Stimulated activated naive B cell treated with anti-CD40 and anti-IgM and Interleukin-4, amounts not matched to agents 10 μg/mL and 1 μg/mL and 100 μg/mL, for 72 hours (primary cell): ENCODE measurements at regions not wholly inside any gene's neighbourhood (a gene's known extent, or its start where the extent isn't known, plus 50 kb on each side); places are given as distances from the start of the nearest gene placed in this dataset.

Experiments
- ATAC-seq, 2 donors: fragments of 150-1000 bp; cut with Tn5 transposase; replicated peaks; 2 replicates each; pipeline ENCODE4 v1.10.0; 2021; ENCODE audit warnings: moderate library complexity in 1 of 2
- DNase-seq: peaks from one replicate; pipeline ENCODE4 v3.0.0; 2021
- H3K27ac Mint-ChIP-seq: one replicate; pipeline ENCODE4 v1.8.0; 2022; ENCODE audit warnings: mild to moderate bottlenecking, mixed read lengths
- H3K27me3 Mint-ChIP-seq, 2 donors: one replicate each; pipeline ENCODE4 v1.8.0; 2022; ENCODE audit warnings: mixed read lengths in 2 of 2
- H3K36me3 Mint-ChIP-seq, 2 donors: one replicate each; pipeline ENCODE4 v1.8.0; 2022; ENCODE audit warnings: mixed read lengths in 2 of 2, mild to moderate bottlenecking in 1 of 2
- H3K4me1 Mint-ChIP-seq, 2 donors: one replicate each; pipeline ENCODE4 v1.8.0; 2022; ENCODE audit warnings: mixed read lengths in 2 of 2, mild to moderate bottlenecking in 1 of 2
- H3K4me3 Mint-ChIP-seq, 2 donors: one replicate each; pipeline ENCODE4 v1.8.0; 2022; ENCODE audit warnings: mild to moderate bottlenecking in 2 of 2, mixed read lengths in 2 of 2, moderate library complexity in 1 of 2
- H3K9me3 Mint-ChIP-seq, 2 donors: one replicate each; pipeline ENCODE4 v1.8.0; 2022; ENCODE audit warnings: mixed read lengths in 2 of 2, mild to moderate bottlenecking in 1 of 2

DNA sequence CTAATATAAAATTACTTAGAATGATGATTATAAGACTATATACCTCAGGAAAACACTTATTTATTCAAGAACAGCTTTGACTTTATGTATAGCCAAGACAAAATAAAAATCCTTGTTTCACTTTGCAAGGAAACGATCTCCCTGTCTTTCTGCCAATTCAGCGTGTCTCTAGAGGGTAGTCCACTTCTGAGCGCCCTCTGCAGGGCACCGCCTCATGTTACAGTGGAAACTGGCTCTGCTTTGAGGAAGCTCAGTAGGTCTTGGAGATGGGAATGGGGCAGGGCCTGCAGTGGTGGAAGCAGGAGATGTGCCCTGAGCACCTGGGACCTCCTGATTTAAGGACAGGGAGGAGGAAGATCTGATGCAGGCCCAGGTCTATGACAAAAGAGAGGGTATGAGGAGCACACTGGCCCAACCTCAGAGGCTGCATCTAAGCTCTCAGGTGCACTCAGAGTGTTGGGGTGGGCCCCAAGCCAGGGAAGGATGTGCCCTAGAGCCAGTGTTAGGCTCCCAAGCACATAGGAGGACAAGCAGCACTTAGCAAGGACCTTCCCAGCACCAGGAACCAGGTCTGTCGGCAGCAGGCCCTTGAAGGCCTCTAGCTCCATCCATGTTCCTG, 481.0 kb downstream of the TNS3 start:
- Mint-ChIP-seq H3K4me1 (peaks cover 5 to 7% of the 10 kb centered on the region in 2 donors), H3K36me3 (no peaks in the 10 kb centered on the region), H3K9me3 (peaks cover 2 to 4% of the 10 kb centered on the region in 2 donors), H3K4me3 (no peak overlapping the region), H3K27ac (no peak overlapping the region), H3K27me3 (peaks cover 0 to 6% of the 10 kb centered on the region in 2 donors)
- DNase-seq, result no peak
- no peak for ATAC-seq

GRCh38 chr7:47100148-47100816, 481.6 kb downstream of the TNS3 start:
- H3K27me3 Mint-ChIP-seq, result peaks cover 0 to 6% of the 10 kb centered on the region in 2 donors
- no peak overlapping the region for H3K4me3 Mint-ChIP-seq
- H3K27ac Mint-ChIP-seq, result no peak overlapping the region

DNA sequence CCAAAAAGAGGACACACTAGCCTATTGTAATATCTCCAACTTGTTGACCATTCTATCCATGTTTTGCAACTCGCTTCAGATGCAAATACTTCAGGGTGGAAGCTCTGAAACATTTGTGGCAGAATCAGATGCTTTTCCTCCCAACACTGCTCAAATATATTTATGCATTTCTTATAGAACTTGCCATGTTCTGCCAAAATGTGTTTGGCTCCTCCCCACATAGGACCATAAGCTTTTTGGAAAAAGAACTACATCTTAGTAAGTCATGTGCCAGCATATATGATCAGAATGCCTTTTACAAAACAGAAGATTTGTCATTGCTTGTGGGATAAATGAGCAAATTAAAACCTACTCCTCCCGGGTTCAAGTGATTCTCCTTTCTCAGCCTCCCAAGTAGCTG, 484.5 kb downstream of the TNS3 start:
- H3K27ac Mint-ChIP-seq, result no peak overlapping the region
- DNase-seq (no peak), ATAC-seq (no peak)
- peaks cover 2 to 4% of the 10 kb centered on the region in 2 donors for H3K9me3 Mint-ChIP-seq
- no peaks in the 10 kb centered on the region for H3K36me3 Mint-ChIP-seq
- no peak overlapping the region for H3K4me3 Mint-ChIP-seq
- H3K27me3 Mint-ChIP-seq, result no peaks in the 10 kb centered on the region
- H3K4me1 Mint-ChIP-seq, result peaks cover 3 to 4% of the 10 kb centered on the region in 2 donors

More at GRCh38 chr7:47100148-47100816, 481.6 kb downstream of the TNS3 start:
- ATAC-seq (no peak), DNase-seq (no peak)
- Mint-ChIP-seq H3K36me3 (no peaks in the 10 kb centered on the region), H3K4me1 (peaks cover 5 to 7% of the 10 kb centered on the region in 2 donors), H3K9me3 (peaks cover 2 to 4% of the 10 kb centered on the region in 2 donors)

- Mint-ChIP-seq H3K27ac (no peak overlapping the region), H3K4me1 (peaks cover 0 to 2% of the 10 kb centered on the region in 2 donors), H3K36me3 (no peaks in the 10 kb centered on the region), H3K9me3 (peaks cover 0 to 2% of the 10 kb centered on the region in 2 donors), H3K27me3 (no peaks in the 10 kb centered on the region), H3K4me3 (no peak overlapping the region)
- DNase-seq (no peak), ATAC-seq (no peak)
Observed at GRCh38 chr7:47095946-47096345, 486.0 kb downstream of the TNS3 start.

- ATAC-seq (no peak), DNase-seq (no peak)
- Mint-ChIP-seq H3K27ac (no peak overlapping the region), H3K27me3 (peaks cover 0 to 5% of the 10 kb centered on the region in 2 donors), H3K4me3 (no peak overlapping the region), H3K36me3 (no peaks in the 10 kb centered on the region), H3K4me1 (no peaks in the 10 kb centered on the region), H3K9me3 (no peaks in the 10 kb centered on the region)
Observed at GRCh38 chr7:47094462-47094861, 487.4 kb downstream of the TNS3 start.

- Mint-ChIP-seq H3K36me3 (no peaks in the 10 kb centered on the region), H3K4me1 (no peaks in the 10 kb centered on the region), H3K27me3 (peaks cover 0 to 5% of the 10 kb centered on the region in 2 donors), H3K9me3 (no peaks in the 10 kb centered on the region), H3K27ac (no peak overlapping the region), H3K4me3 (no peak overlapping the region)
- DNase-seq (no peak), ATAC-seq (no peak)
Observed at GRCh38 chr7:47093320-47094234, 488.3 kb downstream of the TNS3 start.

DNA sequence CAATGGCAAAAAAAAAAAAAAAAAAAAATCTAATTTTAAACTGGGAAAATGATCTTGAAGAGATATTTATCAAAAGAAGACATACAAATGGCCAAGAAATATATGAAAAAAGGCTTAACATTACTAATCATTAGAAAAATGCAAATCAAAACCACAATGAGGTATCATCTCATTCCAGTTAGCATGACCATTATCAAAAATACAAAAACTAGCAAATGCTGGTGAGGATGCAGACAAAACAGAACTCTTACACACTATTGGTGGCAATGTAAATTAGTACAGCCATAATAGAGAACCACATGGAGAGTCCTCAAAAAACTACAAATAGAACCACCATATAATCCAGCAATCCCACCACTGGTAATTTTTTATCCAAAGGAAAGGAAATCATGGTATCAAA, 489.6 kb downstream of the TNS3 start:
- Mint-ChIP-seq H3K9me3 (no peaks in the 10 kb centered on the region), H3K27ac (no peak overlapping the region), H3K4me1 (no peaks in the 10 kb centered on the region), H3K36me3 (no peaks in the 10 kb centered on the region), H3K27me3 (peaks cover 0 to 5% of the 10 kb centered on the region in 2 donors), H3K4me3 (no peak overlapping the region)
- ATAC-seq, result no peak
- DNase-seq, result no peak

DNA sequence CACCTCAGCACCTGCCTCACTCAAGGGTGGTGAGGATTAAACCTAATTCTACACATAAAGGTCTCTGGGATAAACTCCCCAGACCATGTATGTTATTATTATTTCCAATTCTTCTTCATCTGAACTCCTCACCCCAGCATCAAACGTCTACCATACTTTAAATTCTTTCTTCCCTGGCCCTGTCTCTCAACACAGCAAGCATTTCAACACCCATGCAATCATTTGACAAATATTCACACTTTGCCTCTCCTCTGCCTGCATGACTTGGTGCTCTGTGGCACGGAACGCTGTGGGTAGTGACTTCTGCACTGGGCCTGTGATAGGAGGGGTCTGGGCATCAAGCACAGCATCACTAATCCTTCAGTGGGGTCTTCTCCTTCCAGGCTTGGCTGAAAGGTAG, 490.8 kb downstream of the TNS3 start:
- Mint-ChIP-seq H3K36me3 (no peaks in the 10 kb centered on the region), H3K9me3 (no peaks in the 10 kb centered on the region), H3K4me3 (no peak overlapping the region), H3K27me3 (peaks cover 0 to 5% of the 10 kb centered on the region in 2 donors), H3K27ac (no peak overlapping the region), H3K4me1 (no peaks in the 10 kb centered on the region)
- DNase-seq, result no peak
- ATAC-seq, result no peak

- no peak for DNase-seq
- no peak overlapping the region for H3K27ac Mint-ChIP-seq
- no peak overlapping the region for H3K4me3 Mint-ChIP-seq
- H3K9me3 Mint-ChIP-seq, result no peaks in the 10 kb centered on the region
- H3K27me3 Mint-ChIP-seq, result peaks cover 0 to 5% of the 10 kb centered on the region in 2 donors
- no peak for ATAC-seq
- no peaks in the 10 kb centered on the region for H3K36me3 Mint-ChIP-seq
- no peaks in the 10 kb centered on the region for H3K4me1 Mint-ChIP-seq
Observed at GRCh38 chr7:47089461-47089860, 492.4 kb downstream of the TNS3 start.

DNA sequence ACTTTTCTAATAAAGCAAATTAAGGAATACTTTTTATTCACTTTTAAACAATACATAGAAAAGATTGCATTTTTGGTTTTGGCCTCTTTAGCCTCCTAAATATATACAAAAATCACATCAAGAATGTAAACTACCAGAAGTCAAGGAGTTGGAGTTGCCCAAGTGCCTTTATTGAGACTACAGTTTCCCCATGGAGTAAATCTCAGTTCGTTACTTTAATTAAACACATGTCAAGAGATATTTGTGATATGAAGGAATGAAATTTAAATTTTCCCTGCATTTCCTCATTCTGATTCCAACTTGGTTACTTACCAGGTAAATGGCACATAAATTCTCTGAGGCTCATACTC, 492.9 kb downstream of the TNS3 start:
- no peaks in the 10 kb centered on the region for H3K4me1 Mint-ChIP-seq
- no peaks in the 10 kb centered on the region for H3K36me3 Mint-ChIP-seq
- DNase-seq (no peak), ATAC-seq (no peak)
- no peak overlapping the region for H3K27ac Mint-ChIP-seq
- no peak overlapping the region for H3K4me3 Mint-ChIP-seq
- H3K27me3 Mint-ChIP-seq, result peaks cover 0 to 5% of the 10 kb centered on the region in 2 donors
- no peaks in the 10 kb centered on the region for H3K9me3 Mint-ChIP-seq

DNA sequence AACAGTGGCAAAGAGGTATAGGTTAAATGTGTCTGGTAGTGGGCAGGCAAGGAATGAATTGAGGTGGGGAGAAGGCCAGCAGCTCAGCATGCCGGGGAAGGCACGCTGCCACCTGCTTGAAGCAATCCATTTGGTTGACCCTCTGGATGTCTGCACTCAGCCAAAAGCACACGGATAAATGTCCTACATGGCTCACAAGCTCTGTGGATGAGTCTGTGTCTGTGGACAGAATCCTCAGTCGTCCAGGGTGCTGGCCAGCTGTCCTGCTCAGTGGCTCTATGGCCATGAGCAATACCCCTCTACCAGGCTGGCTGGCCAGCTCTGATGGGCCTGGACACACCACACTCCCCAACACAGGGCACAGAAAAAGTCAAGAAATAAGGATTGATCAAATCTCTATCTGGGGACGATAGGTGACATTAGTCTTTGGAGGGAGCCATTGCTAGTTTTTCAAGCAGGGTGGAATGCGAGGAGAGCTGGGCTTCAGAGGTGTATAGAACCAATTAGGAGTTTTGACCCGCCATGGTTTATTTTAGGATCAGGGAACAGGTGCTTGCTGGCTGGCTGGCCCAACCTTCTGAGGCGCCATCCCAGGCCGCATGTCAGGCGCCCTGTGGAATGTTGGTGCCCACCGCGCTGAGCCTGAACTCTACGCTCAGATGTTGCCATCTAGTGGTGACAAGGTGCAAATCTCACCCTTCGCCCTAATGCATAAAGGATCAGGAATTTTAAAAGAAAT, 493.4 kb downstream of the TNS3 start:
- no peaks in the 10 kb centered on the region for H3K36me3 Mint-ChIP-seq
- no peak overlapping the region for H3K4me3 Mint-ChIP-seq
- DNase-seq, result no peak
- H3K4me1 Mint-ChIP-seq, result no peaks in the 10 kb centered on the region
- peak; percentile 49 to 72 for ATAC-seq
- H3K27ac Mint-ChIP-seq, result no peak overlapping the region
- no peaks in the 10 kb centered on the region for H3K9me3 Mint-ChIP-seq
- peaks cover 0 to 5% of the 10 kb centered on the region in 2 donors for H3K27me3 Mint-ChIP-seq

DNA sequence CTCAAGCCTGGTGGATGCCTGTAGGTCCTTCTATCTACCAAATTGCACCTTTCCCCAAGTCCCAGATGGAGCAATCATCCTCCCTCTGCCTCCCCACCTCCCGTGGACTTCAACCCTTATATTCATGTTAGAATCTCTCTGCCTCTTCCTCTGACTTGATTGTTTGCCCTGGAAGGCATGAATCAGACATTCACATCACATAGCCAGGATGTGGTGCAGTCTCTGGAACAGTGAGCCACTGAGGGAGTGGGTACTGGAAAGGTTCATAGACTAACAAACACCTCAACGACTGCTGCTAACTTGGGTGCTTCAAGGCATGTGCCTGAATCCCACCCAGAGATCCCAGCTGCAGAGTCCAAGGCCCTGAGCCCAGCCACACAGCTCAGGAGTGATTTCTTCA, 494.0 kb downstream of the TNS3 start:
- H3K4me3 Mint-ChIP-seq, result no peak overlapping the region
- ATAC-seq (no peak), DNase-seq (no peak)
- H3K36me3 Mint-ChIP-seq, result no peaks in the 10 kb centered on the region
- H3K27me3 Mint-ChIP-seq, result peaks cover 0 to 5% of the 10 kb centered on the region in 2 donors
- no peak overlapping the region for H3K27ac Mint-ChIP-seq
- H3K9me3 Mint-ChIP-seq, result no peaks in the 10 kb centered on the region
- H3K4me1 Mint-ChIP-seq, result no peaks in the 10 kb centered on the region

- Mint-ChIP-seq H3K4me3 (no peak overlapping the region), H3K4me1 (no peaks in the 10 kb centered on the region), H3K36me3 (no peaks in the 10 kb centered on the region), H3K27me3 (peaks cover 0 to 4% of the 10 kb centered on the region in 2 donors), H3K27ac (no peak overlapping the region), H3K9me3 (no peaks in the 10 kb centered on the region)
- DNase-seq (no peak), ATAC-seq (no peak)
Observed at GRCh38 chr7:47085491-47086275, 496.2 kb downstream of the TNS3 start.
